ENCODE measurements at regions not wholly inside any gene's neighbourhood (a gene's known extent, or its start where the extent isn't known, plus 50 kb on each side); places are given as distances from the start of the nearest gene placed in this dataset.
"Not testable (repeated sequence)": the region's sequence is repeated elsewhere in the genome, so short reads cannot be mapped to it uniquely, and the experiment has no call there.

GRCh38 chr9:90198956-90199355, 443.7 kb downstream of the DIRAS2 start:
- DNase-seq, result no peak

DNA sequence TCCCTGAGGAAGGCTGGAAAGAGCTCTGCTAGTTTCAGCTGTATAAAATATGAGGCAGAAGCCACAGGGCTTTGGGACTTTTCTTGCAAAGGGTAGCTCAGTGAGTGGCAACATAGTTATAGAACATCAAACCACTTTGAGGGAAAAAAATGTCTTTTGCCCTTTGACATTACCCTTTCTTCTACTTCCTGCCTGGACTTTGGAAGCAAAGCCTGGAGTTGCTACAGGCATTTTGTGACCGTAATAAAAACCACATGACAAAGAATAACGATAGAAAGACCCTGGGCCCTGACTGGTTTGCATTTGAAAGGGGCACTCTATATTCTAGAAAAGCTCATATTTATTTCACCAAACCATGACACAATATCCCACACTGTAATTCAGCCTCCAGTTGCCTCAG, 440.9 kb downstream of the DIRAS2 start:
- DNase-seq, result no peak

DNA sequence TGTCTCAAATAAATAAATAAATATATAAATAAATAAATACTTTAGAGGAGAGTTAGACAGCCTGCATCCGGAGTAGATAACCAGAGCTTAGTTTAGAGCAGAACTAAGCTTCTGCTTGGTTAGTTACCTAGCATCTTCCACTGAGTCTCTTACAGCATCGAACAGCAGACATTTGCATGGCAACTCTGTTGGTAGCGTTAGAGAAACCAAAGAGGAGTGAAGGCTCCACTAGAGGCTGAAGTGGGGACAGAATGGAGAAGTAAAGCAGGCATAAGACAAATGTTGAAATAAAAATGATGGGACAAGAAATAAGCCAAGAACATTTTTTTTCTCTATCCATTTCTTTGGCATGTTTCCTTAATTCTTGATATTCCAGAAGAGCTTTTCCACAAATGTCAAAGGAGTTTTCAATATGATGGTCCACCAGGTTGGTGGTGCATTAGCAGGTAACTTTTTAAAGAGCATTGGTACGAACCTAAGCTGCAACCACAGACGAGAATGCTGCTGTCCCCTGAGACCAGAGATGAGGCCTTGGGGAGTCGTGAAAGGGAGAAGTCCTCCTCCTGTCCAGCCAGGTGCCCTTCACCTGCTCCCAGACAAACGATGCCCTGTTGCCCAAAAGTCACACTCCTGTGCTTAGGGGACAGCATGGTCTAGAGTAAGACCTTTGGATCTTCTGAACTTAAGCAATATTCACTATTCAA, 438.3 kb downstream of the DIRAS2 start:
- no peak for DNase-seq

- DNase-seq, result not testable (repeated sequence)
Observed at GRCh38 chr9:90213045-90213444, 429.6 kb downstream of the DIRAS2 start.

DNA sequence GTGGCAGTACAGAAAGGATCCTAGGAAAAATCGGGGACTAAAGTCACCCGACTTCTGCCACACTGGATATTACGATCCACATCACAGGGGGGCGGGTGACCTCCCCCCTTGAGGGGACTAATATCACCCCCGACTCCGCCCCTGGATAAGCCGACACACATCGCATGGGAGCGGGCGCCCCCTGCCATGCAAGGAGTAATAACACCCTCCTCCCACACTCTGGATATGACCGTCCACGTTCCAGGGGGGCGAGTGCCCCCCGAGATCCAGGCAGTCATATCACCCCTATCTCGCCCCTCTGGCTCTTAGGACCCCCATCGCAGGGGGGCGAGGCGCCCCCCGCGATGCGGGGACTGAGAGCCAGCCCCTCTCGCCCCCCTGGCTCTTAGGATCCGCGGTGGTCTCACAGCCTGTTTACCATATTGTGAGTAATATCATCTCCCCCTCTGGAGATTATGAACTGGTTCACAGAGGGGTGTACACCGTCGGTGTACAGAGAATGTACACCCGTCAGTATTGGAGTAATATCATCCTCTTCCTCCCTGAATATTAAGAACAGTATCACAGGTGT, 423.0 kb downstream of the DIRAS2 start:
- no peak for DNase-seq

DNA sequence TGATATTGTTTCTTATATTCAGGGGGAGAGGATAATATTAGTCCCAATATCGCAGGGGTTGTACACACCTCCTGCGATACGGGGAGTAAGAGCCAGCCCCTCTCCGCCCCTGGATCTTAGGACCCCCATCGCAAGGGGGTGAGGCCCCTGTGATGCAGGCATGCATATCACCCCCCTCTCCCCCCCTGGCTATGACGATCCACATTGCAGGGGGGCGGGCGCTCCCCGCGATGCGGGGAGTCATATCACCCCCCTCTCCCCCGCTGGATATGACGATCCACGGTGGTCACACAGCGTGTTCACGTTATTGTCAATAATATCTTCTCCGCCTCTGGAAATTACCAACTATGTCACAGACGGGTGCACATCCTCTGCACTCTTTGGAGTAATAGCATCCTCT, 420.7 kb downstream of the DIRAS2 start:
- DNase-seq, result not testable (repeated sequence)

- not testable (repeated sequence) for DNase-seq
Observed at GRCh38 chr9:90226839-90227338, 415.7 kb downstream of the DIRAS2 start.

DNA sequence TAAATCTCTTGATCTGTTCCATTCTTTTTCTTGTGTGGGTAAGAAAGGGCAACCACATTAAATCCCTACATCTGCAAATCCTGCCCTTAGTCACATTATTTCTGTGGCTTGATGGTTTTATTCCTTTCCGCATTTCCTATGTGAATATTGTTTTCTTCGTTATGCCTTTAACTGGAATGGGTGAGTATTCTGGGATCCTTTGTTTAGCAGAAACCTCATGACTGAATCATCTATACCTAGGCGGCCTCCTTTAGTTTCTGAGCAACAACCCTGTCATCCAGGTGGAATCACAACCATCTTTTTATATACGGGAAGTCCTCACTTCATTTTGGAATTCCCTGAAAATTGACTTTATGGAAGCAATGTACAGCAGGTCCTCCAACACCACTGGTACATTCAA, 409.5 kb downstream of the DIRAS2 start:
- DNase-seq, result not testable (repeated sequence)

GRCh38 chr9:90240541-90240940, 402.1 kb downstream of the DIRAS2 start:
- DNase-seq, result no peak

DNA sequence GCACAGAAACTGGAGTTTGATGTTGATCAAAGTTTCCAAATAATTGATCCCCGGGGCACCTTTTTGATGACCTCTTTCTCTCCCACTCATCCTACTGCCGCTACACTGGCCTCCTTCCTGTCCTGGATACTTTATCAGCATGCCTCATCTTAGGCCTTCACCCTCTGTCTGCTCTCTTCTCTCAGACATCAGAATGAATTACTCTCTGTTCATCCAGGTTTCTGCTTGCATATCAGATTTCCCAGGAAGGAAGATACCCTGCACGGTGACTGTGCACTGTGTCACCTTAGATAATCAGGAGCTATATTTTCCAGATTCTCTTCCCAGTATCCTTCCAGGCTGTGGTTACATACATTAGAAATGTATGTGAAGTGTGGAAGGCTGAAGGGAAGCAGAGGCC, 397.0 kb downstream of the DIRAS2 start:
- DNase-seq, result no peak

GRCh38 chr9:90249094-90249493, 393.5 kb downstream of the DIRAS2 start:
- DNase-seq, result no peak

- DNase-seq, result no peak
Observed at GRCh38 chr9:90251316-90251715, 391.3 kb downstream of the DIRAS2 start.

DNA sequence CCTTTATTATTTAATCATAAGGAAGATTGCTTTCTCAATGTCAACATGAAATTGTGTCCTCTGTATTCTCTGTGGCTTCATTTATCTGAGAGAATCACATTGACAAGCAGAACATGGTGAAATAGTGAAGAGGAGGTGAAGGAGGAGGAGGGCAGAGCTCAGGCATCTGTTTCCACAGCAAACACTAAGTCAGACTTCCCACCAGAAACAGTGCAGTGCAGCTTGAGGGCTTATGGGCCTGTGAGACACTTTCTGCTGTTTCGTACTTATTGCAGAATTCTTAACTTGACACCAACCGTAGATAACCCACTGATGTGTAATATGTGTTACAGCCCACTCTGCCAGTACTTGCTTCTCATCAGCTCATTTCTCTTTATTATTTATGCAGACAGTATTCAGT, 386.3 kb downstream of the DIRAS2 start:
- peak; percentile 38 for DNase-seq

DNA sequence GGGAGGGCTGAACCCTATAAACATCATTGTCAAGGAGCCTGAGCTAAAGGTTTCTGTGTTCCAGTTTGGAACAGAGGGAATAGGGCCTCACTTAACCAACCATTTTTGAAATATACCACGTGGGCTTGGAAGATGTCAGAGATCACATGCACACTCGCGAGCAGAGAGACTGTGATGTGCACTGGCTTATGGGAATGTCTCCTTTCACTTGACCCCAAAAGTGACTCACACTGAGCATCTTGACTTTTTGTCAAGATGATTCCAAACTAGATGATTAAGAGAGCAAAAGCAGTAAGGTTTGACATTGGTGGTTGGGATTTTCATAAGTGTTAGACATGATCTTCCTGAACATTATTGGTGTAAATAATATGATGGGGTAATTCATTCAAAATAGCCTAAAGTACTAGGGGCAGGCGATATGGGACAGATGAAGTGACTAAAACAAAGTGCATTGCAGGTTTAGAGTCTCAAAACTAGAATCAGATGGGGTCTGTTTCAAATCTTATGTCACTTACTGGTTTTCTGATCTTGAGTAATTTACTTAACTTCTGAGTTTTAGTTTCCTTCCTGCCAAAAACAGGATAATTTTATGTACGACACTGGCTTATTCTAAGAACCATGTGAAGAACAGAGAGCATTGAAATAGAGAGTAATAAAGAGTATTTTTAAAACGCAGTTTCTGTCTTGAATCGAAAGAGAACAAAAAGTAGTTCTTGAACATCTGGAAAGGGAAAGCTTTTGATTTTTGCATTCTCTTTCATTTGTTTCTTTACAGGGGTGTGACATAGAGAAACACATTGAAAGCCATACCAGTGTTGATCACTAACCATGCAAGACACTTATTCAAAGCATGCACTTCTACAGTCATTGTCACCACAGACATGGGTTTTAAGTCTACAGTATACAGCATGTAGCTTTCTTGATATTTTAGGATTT, 383.0 kb downstream of the DIRAS2 start:
- no peak for DNase-seq

DNA sequence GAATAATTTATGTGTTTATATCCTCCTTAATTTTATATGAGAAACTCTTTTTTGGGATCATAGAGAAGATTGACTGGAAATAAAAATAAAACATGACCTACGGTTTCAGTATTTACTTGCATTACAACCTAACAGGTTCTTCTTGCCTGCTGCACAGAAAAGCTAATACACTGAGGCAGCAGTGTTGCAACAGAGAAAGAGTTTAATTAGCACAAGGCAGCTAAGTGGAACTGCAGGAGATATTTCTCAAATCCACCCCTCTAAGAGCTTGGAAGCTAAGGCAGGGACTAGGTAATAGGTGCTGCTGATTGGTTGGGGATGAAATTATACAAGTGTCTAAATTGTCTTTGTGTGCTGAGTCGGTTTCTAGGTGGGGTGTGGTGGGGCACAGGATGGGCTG, 380.9 kb downstream of the DIRAS2 start:
- no peak for DNase-seq

DNA sequence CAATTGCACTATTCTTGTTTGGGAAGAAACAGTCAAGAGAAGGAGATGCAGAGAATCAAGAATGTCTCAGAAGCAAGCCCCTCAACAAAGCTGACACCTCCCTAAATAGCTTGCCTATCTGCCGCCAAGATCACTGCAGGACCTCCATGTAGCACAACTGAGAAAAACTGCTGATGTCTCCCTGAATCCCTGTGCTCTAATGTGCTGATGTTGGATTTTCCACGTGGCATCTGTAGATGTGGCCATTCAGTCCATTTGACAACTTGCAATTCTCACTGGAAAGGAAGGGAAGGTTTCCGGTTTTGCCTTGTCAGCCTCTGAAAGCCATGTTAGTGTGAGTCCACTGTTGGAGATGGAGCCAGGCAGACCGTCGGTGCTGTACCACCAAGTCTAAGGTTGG, 374.0 kb downstream of the DIRAS2 start:
- no peak for DNase-seq

DNA sequence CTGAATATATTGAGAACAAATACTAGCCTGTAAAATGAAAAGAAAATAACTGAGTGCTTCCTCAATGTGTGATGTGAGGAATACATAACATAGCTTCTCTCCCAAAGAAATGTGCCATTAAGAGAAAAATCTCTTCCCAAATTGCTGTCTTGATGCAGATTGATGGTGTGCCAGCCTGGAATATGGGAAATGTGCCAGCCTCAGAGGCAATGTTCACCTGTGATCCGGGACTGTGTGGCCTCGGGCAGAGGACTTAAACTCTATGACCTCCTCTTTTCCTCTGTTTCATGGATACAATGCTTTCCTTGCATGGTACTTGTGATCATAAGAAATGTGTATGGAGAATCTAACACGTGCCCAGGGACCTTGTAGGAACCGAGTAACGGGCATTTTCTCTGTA, 370.9 kb downstream of the DIRAS2 start:
- DNase-seq, result no peak

DNA sequence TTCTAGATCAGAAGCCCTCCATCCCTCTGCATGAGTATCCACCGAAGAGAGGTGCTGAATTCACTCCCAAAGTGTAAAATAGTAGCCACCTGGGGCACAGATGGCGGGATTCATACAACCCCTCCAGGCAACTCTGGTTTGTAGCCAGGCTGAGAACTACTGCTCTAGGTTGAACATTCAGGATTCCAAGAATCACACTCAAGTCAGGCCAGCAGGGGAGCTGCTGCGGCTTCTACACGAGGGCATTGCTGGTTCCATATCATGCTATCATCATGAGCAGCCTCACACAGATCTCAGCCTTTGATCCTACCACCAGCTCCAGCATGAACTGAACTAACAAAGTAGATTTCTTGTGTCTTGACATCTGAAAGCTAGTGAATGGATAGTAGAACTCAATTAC, 367.9 kb downstream of the DIRAS2 start:
- DNase-seq, result no peak

DNA sequence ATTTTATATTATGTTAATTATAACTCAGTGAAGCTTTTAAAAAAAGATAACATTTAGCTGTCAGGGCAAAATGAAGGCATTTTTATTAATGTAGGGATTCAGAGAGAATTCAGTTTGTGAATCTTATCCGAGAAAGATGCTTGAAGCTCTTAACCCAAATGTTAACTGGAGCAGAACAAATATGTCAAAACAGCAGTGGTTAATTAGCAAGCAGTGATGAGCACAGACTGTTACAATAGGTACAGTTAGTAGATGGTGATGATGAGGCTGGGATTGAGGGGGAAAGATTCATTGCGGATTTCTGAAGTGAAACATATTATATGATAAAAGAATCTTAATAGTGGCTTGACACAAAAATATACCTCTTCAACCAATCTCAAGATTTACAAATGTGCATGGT, 356.7 kb downstream of the DIRAS2 start:
- DNase-seq, result no peak

GRCh38 chr9:90287567-90288274, 354.9 kb downstream of the DIRAS2 start:
- DNase-seq, result no peak

GRCh38 chr9:90288275-90288639, 354.4 kb downstream of the DIRAS2 start:
- DNase-seq, result no peak

- no peak for DNase-seq
Observed at GRCh38 chr9:90290716-90291485, 351.7 kb downstream of the DIRAS2 start.
